ENCODE measurements at regions not wholly inside any gene's neighbourhood (a gene's known extent, or its start where the extent isn't known, plus 50 kb on each side); places are given as distances from the start of the nearest gene placed in this dataset.

- Histone ChIP-seq H3K23me2 (ENCODE audit: low read depth, low read length) (no peaks in the 10 kb centered on the region), H4K5ac (ENCODE audit: insufficient read length, low read depth, low read length) (no peak overlapping the region), H3K79me1 (ENCODE audit: low read depth, low read length) (no peaks in the 10 kb centered on the region), H3K27me3 (replicated peaks in 1 of 4; ENCODE audit: control insufficient read depth in 3 of 4, extremely low read depth in 1 of 4, insufficient read depth in 3 of 4, low read length in 3 of 4) (no peaks in the 10 kb centered on the region), H3K9me3 (ENCODE audit: insufficient read depth in 2 of 2, low read depth in 1 of 2, low read length in 1 of 2) (no peaks in the 10 kb centered on the region), H2AFZ (ENCODE audit: low read length) (no peak overlapping the region), H3K56ac (replicated peaks; ENCODE audit: insufficient read length, low read depth, low read length) (no peak overlapping the region), H3K36me3 (ENCODE audit: control insufficient read depth in 2 of 4, insufficient read depth in 4 of 4, low read length in 3 of 4) (no peaks in the 10 kb centered on the region), H3K18ac (ENCODE audit: extremely low read depth, low read length) (no peak overlapping the region), H3K4ac (replicated peaks; ENCODE audit: insufficient read length, low read depth, low read length) (no peak overlapping the region), H4K8ac (ENCODE audit: extremely low read depth, insufficient read depth, low read length) (no peak overlapping the region), H2BK12ac (ENCODE audit: low read depth, low read length) (no peak overlapping the region), H2AK5ac (ENCODE audit: low read depth, low read length) (no peak overlapping the region), H3K23ac (ENCODE audit: insufficient read length) (no peak overlapping the region), H3K27ac (ENCODE audit: low read depth, low read length) (no peak overlapping the region), H4K91ac (replicated peaks; ENCODE audit: insufficient read length, low read length) (no peak overlapping the region), H2BK20ac (ENCODE audit: low read length) (no peak overlapping the region), H3K14ac (ENCODE audit: insufficient read length) (no peak overlapping the region), H4K20me1 (replicated peaks in 1 of 2; ENCODE audit: control insufficient read depth in 1 of 2, insufficient read depth in 2 of 2, low read length in 2 of 2) (no peaks in the 10 kb centered on the region), H2BK15ac (ENCODE audit: low read length) (no peak overlapping the region), H2BK120ac (replicated peaks; ENCODE audit: low read depth, low read length) (no peak overlapping the region), H3K79me2 (ENCODE audit: control insufficient read depth in 1 of 2, insufficient read depth in 2 of 2, low read length in 2 of 2) (no peaks in the 10 kb centered on the region), H3K4me1 (replicated peaks in 1 of 4; ENCODE audit: control insufficient read depth in 3 of 4, insufficient read depth in 4 of 4, low read length in 3 of 4) (no peaks in the 10 kb centered on the region), H3K4me2 (ENCODE audit: insufficient read depth in 1 of 2, low read depth in 2 of 2, low read length in 2 of 2) (no peak overlapping the region), H3K9ac (replicated peaks in 1 of 4; ENCODE audit: extremely low read depth in 1 of 4, low read depth in 3 of 4, low read length in 3 of 4) (no peak overlapping the region), H3K4me3 (ENCODE audit: extremely low read depth in 1 of 4, insufficient read depth in 2 of 4, low read depth in 3 of 4, low read length in 4 of 4) (no peak overlapping the region), H2BK5ac (ENCODE audit: low read depth, low read length) (no peak overlapping the region)
- POLR2A ChIA-PET (ENCODE audit: partially characterized antibody), result no interaction called here
- CTCF ChIA-PET (ENCODE audit: partially characterized antibody), result interaction anchor here (0.8 to 1.5 kb wide), 2 partner anchors 12 to 42 kb away, joined by 4 read pairs; no protein-coding TSS in a partner anchor
- TF ChIP-seq PHF8 (conservative IDR thresholded peaks at IDR 0.05; ENCODE audit: low read depth, low read length) (no peak), SAP30 (IDR thresholded peaks at IDR 0.05; ENCODE audit: insufficient read depth, insufficient replicate concordance, low read length) (no peak), KDM5A (IDR thresholded peaks at IDR 0.05; ENCODE audit: low read length) (no peak), GTF2F1 (IDR thresholded peaks at IDR 0.05; ENCODE audit: borderline replicate concordance, low read depth, low read length) (no peak), SP4 (IDR thresholded peaks at IDR 0.05; ENCODE audit: low read length) (no peak), RXRA (IDR thresholded peaks at IDR 0.05; ENCODE audit: insufficient read depth, low read depth, low read length) (no peak), POLR2A (IDR thresholded peaks at IDR 0.05; ENCODE audit: control extremely low read depth in 1 of 2, low read depth in 2 of 2, low read length in 2 of 2) (no peak)
- FAIRE-seq (no peak), DNase-seq (ENCODE audit: low read depth in 1 of 2, low spot score in 2 of 2) (no peak)
- WGBS, 2 experiments (ENCODE audit: extremely low coverage in 1 of 2, insufficient coverage in 1 of 2, insufficient read length in 1 of 2, insufficient replicate concordance in 2 of 2, low coverage in 1 of 2, low lambda C conversion rate in 2 of 2, missing lambda C conversion rate in 1 of 2), result 88% methylated on average over 6 of the region's 6 CpGs; no CpG with 5 or more reads in 1 of the 2 experiments
Measured at GRCh38 chr16:48013491-48013901, 142.3 kb downstream of the ABCC12 start.
